ENCODE measurements at regions not wholly inside any gene's neighbourhood (a gene's known extent, or its start where the extent isn't known, plus 50 kb on each side); places are given as distances from the start of the nearest gene placed in this dataset.
A peak's percentile ranks its signal among the peaks of the same experiment; 100 is the strongest.
"Not testable (repeated sequence)": the region's sequence is repeated elsewhere in the genome, so short reads cannot be mapped to it uniquely, and the experiment has no call there.

- Histone ChIP-seq H3K27me3 (ENCODE audit: control insufficient read depth, insufficient read depth, low read length) (no peaks in the 10 kb centered on the region), H3K36me3 (ENCODE audit: control insufficient read depth, insufficient read depth, low read length) (no peaks in the 10 kb centered on the region), H3K4me3 (ENCODE audit: low read depth, low read length) (no peak overlapping the region)
- TF ChIP-seq CTCF (IDR thresholded peaks at IDR 0.05; ENCODE audit: insufficient read depth, low read length, poor library complexity, severe bottlenecking): no peak
- DNase-seq (ENCODE audit: low read depth): no peak
Measured at GRCh38 chr7:89618274-89618673, 536.0 kb upstream of the STEAP1 start.

GRCh38 chr7:89621925-89622641 lies 532.2 kb upstream of the STEAP1 start:
- TF ChIP-seq CTCF (IDR thresholded peaks at IDR 0.05; ENCODE audit: insufficient read depth, low read length, poor library complexity, severe bottlenecking): no peak
- no peak for DNase-seq (ENCODE audit: low read depth)
- H3K27me3 ChIP-seq (ENCODE audit: control insufficient read depth, insufficient read depth, low read length): no peaks in the 10 kb centered on the region
- no peaks in the 10 kb centered on the region for H3K36me3 ChIP-seq (ENCODE audit: control insufficient read depth, insufficient read depth, low read length)
- H3K4me3 ChIP-seq (ENCODE audit: low read depth, low read length): no peak overlapping the region

GRCh38 chr7:89623018-89623672 lies 531.1 kb upstream of the STEAP1 start:
- H3K27me3 ChIP-seq (ENCODE audit: control insufficient read depth, insufficient read depth, low read length): no peaks in the 10 kb centered on the region
- no peak overlapping the region for H3K4me3 ChIP-seq (ENCODE audit: low read depth, low read length)
- H3K36me3 ChIP-seq (ENCODE audit: control insufficient read depth, insufficient read depth, low read length): no peaks in the 10 kb centered on the region
- TF ChIP-seq CTCF (IDR thresholded peaks at IDR 0.05; ENCODE audit: insufficient read depth, low read length, poor library complexity, severe bottlenecking): peak; percentile 73
- peak; percentile 10 for DNase-seq (ENCODE audit: low read depth)

GRCh38 chr7:89624155-89624554 lies 530.1 kb upstream of the STEAP1 start:
- H3K4me3 ChIP-seq (ENCODE audit: low read depth, low read length); H3K36me3 ChIP-seq (ENCODE audit: control insufficient read depth, insufficient read depth, low read length); H3K27me3 ChIP-seq (ENCODE audit: control insufficient read depth, insufficient read depth, low read length); DNase-seq (ENCODE audit: low read depth): not testable (repeated sequence)

- no peak for TF ChIP-seq CTCF (IDR thresholded peaks at IDR 0.05; ENCODE audit: insufficient read depth, low read length, poor library complexity, severe bottlenecking)
- no peak for DNase-seq (ENCODE audit: low read depth)
- no peaks in the 10 kb centered on the region for H3K27me3 ChIP-seq (ENCODE audit: control insufficient read depth, insufficient read depth, low read length)
Measured at GRCh38 chr7:89648509-89648908, 505.8 kb upstream of the STEAP1 start.

GRCh38 chr7:89655946-89656345 lies 498.3 kb upstream of the STEAP1 start:
- Histone ChIP-seq H3K36me3 (ENCODE audit: control insufficient read depth, insufficient read depth, low read length) (no peaks in the 10 kb centered on the region), H3K27me3 (ENCODE audit: control insufficient read depth, insufficient read depth, low read length) (no peaks in the 10 kb centered on the region), H3K4me3 (ENCODE audit: low read depth, low read length) (no peak overlapping the region)
- TF ChIP-seq CTCF (IDR thresholded peaks at IDR 0.05; ENCODE audit: insufficient read depth, low read length, poor library complexity, severe bottlenecking): no peak
- no peak for DNase-seq (ENCODE audit: low read depth)

More at GRCh38 chr7:89648509-89648908, 505.8 kb upstream of the STEAP1 start:
- no peaks in the 10 kb centered on the region for H3K36me3 ChIP-seq (ENCODE audit: control insufficient read depth, insufficient read depth, low read length)
- H3K4me3 ChIP-seq (ENCODE audit: low read depth, low read length): no peak overlapping the region

All from kidney epithelial cell (primary cell).